Testis (tissue), 2 donors: ENCODE measurements at regions not wholly inside any gene's neighbourhood (a gene's known extent, or its start where the extent isn't known, plus 50 kb on each side); places are given as distances from the start of the nearest gene placed in this dataset.

Experiments used
- CTCF ChIP-seq, 3 experiments: fragments of 450-650 bp in 2 of 3; fragments of 200-600 bp in 1 of 3; sonication (generic) in 1 of 3; IDR thresholded peaks; one replicate each; pipeline ENCODE4 v1.5.1; 2016 to 2019; ENCODE audit warnings: antibody characterized with exemption in 3 of 3, mild to moderate bottlenecking in 2 of 3, moderate library complexity in 1 of 3
- POLR2A ChIP-seq: fragments of 450-650 bp; IDR thresholded peaks from one replicate; pipeline ENCODE4 v1.6.1; 2017; ENCODE audit warnings: antibody characterized with exemption, mild to moderate bottlenecking, moderate library complexity

GRCh38 chr2:9749546-9750223, 93.6 kb upstream of the TAF1B start:
- TF ChIP-seq CTCF (IDR thresholded peaks at IDR 0.05) = no peak
- TF ChIP-seq POLR2A = no peak
